Mucosa of descending colon (tissue), 3 donors: ENCODE measurements at regions not wholly inside any gene's neighbourhood (a gene's known extent, or its start where the extent isn't known, plus 50 kb on each side); places are given as distances from the start of the nearest gene placed in this dataset.
"Not testable (repeated sequence)": the region's sequence is repeated elsewhere in the genome, so short reads cannot be mapped to it uniquely, and the experiment has no call there.

Experiments used
- ATAC-seq: fragments of 200-7000 bp; cut with Tn5 transposase; one replicate; pipeline ENCODE4 v1.9.1; 2020; ENCODE audit warnings: mild to moderate bottlenecking, moderate library complexity
- DNase-seq, 3 donors: peaks; one replicate each; pipeline ENCODE4 v3.0.0-alpha.2; 2020
- H3K36me3 ChIP-seq: fragments of 200-600 bp; one replicate; pipeline ENCODE4 v1.8.0; 2021; ENCODE audit warnings: low read depth, mild to moderate bottlenecking
- H3K4me1 ChIP-seq: fragments of 200-600 bp; one replicate; pipeline ENCODE4 v1.8.0; 2021; ENCODE audit warnings: low read depth, mild to moderate bottlenecking
- H3K4me3 ChIP-seq: fragments of 200-600 bp; one replicate; pipeline ENCODE4 v1.8.0; 2021; ENCODE audit warnings: mild to moderate bottlenecking
- H3K9me3 ChIP-seq: fragments of 200-600 bp; one replicate; pipeline ENCODE4 v1.8.0; 2021; ENCODE audit warnings: mild to moderate bottlenecking
- CTCF ChIP-seq: fragments of 200-600 bp; IDR thresholded peaks from one replicate; pipeline ENCODE4 v1.8.0; 2022; ENCODE audit warnings: antibody characterized with exemption, mild to moderate bottlenecking
- intact Hi-C, 2 donors: fragments of 100-400 bp; cut with DNase I in 1 of 2; cut with micrococcal nuclease in 1 of 2; formaldehyde crosslinking; loops; one replicate each; pipeline versions ENCODE4 v1.11.0 to v1.11.1; 2022; cut with DNase I, micrococcal nuclease
- donor health status: DM: no; HTN: no; CAD: no; lungs with moderate emphysema.
- donor health status: DM: no; HTN: no; CAD: no.
- donor health status: DM: no; HTN: yes; CAD: no.

- H3K36me3 ChIP-seq, result no peaks in the 10 kb centered on the region
- no peaks in the 10 kb centered on the region for H3K4me1 ChIP-seq
- H3K4me3 ChIP-seq, result no peak overlapping the region
- no peak for DNase-seq
- no peak for ATAC-seq
- intact Hi-C loops, result no loop called here
- no peaks in the 10 kb centered on the region for H3K9me3 ChIP-seq
- no peak for TF ChIP-seq CTCF
Observed at GRCh38 chr4:138774940-138775339, 240.6 kb upstream of the NOCT start.

- H3K9me3 ChIP-seq, H3K36me3 ChIP-seq, intact Hi-C loops, H3K4me1 ChIP-seq, H3K4me3 ChIP-seq, DNase-seq, ATAC-seq: not testable (repeated sequence)
Observed at GRCh38 chr4:138774125-138774524, 241.5 kb upstream of the NOCT start.

GRCh38 chr4:138773321-138773720 is 242.3 kb upstream of the NOCT start:
- Histone ChIP-seq H3K9me3 (no peaks in the 10 kb centered on the region), H3K36me3 (no peaks in the 10 kb centered on the region), H3K4me1 (no peaks in the 10 kb centered on the region), H3K4me3 (no peak overlapping the region)
- intact Hi-C loops, result no loop called here
- DNase-seq, result no peak
- no peak for TF ChIP-seq CTCF
- no peak for ATAC-seq

- ATAC-seq, result no peak
- Histone ChIP-seq H3K36me3 (no peaks in the 10 kb centered on the region), H3K4me3 (no peak overlapping the region), H3K9me3 (no peaks in the 10 kb centered on the region), H3K4me1 (no peaks in the 10 kb centered on the region)
- no peak for DNase-seq
- intact Hi-C loops, result no loop called here
- TF ChIP-seq CTCF, result no peak
Observed at GRCh38 chr4:138772366-138772765, 243.2 kb upstream of the NOCT start.

- intact Hi-C loops, result no loop called here
- no peak for DNase-seq
- Histone ChIP-seq H3K4me3 (no peak overlapping the region), H3K4me1 (no peaks in the 10 kb centered on the region), H3K9me3 (no peaks in the 10 kb centered on the region), H3K36me3 (no peaks in the 10 kb centered on the region)
- no peak for TF ChIP-seq CTCF
- no peak for ATAC-seq
Observed at GRCh38 chr4:138770818-138771217, 244.8 kb upstream of the NOCT start.

- DNase-seq (no peak), ATAC-seq (no peak)
- TF ChIP-seq CTCF, result no peak
- no peak overlapping the region for H3K4me3 ChIP-seq
- intact Hi-C loops, result no loop called here
- no peaks in the 10 kb centered on the region for H3K4me1 ChIP-seq
- H3K9me3 ChIP-seq, result no peaks in the 10 kb centered on the region
- H3K36me3 ChIP-seq, result no peaks in the 10 kb centered on the region
Observed at GRCh38 chr4:138766332-138766731, 249.2 kb upstream of the NOCT start.
